ENCODE measurements at regions not wholly inside any gene's neighbourhood (a gene's known extent, or its start where the extent isn't known, plus 50 kb on each side); places are given as distances from the start of the nearest gene placed in this dataset.

DNA sequence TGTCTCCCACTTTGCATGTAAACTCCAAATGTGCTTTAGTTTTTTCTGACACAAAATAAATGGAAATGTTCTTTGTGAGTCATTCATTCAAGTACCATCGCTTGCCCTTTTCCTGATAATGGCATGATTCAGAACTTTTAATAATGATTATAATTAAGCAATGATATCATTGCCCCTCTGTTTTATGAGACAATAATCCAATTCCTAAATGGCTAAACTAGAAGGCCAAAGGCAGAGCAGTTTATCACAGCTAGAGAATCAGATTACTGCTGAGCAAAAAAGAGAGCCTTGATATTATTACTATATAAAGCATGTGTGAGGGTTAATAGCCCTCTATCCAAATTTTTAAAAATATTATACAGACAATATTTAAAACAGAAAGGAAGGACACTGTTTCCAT lies 484.2 kb upstream of the PTPRD start:
- H3K36me3 ChIP-seq (ENCODE audit: low read depth) = no peaks in the 10 kb centered on the region
- TF ChIP-seq, protein P1, sequence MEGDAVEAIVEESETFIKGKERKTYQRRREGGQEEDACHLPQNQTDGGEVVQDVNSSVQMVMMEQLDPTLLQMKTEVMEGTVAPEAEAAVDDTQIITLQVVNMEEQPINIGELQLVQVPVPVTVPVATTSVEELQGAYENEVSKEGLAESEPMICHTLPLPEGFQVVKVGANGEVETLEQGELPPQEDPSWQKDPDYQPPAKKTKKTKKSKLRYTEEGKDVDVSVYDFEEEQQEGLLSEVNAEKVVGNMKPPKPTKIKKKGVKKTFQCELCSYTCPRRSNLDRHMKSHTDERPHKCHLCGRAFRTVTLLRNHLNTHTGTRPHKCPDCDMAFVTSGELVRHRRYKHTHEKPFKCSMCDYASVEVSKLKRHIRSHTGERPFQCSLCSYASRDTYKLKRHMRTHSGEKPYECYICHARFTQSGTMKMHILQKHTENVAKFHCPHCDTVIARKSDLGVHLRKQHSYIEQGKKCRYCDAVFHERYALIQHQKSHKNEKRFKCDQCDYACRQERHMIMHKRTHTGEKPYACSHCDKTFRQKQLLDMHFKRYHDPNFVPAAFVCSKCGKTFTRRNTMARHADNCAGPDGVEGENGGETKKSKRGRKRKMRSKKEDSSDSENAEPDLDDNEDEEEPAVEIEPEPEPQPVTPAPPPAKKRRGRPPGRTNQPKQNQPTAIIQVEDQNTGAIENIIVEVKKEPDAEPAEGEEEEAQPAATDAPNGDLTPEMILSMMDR (IDR thresholded peaks at IDR 0.05; ENCODE audit: poor library complexity, severe bottlenecking) = no peak
- ATAC-seq (ENCODE audit: low read depth) (no peak), DNase-seq (ENCODE audit: low spot score) (no peak)
- H3K4me3 ChIP-seq (ENCODE audit: severe bottlenecking) = no peak overlapping the region
- H3K9me3 ChIP-seq (ENCODE audit: severe bottlenecking) = no peaks in the 10 kb centered on the region
- H3K27ac ChIP-seq (ENCODE audit: poor library complexity, severe bottlenecking) = no peak overlapping the region
- H3K27me3 ChIP-seq (ENCODE audit: insufficient read depth, poor library complexity, severe bottlenecking) = peaks cover 15% of the 10 kb centered on the region
- no peaks in the 10 kb centered on the region for H3K4me1 ChIP-seq (ENCODE audit: insufficient read depth, poor library complexity, severe bottlenecking)

DNA sequence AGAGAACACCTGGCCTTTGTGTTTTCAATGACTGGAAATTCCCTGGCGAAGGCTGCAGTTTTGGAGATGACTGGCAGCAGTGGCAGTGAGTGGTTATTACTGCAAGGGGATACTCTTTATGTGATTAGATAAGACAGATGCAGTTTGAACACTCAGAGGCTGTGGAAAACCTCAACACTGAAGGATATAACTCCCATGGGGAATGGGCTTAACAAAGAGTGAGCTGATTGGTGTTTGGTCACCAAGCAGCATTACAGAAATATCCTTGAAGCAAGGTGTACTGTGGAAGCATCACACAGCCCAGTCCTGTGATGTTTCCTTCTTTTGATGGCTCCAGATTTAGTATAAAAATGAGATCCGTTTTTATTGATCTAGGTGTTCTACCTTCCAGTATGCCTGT lies 490.7 kb upstream of the PTPRD start:
- TF ChIP-seq, protein P1 (IDR thresholded peaks at IDR 0.05; ENCODE audit: poor library complexity, severe bottlenecking) = no peak
- Histone ChIP-seq H3K9me3 (ENCODE audit: severe bottlenecking) (no peaks in the 10 kb centered on the region), H3K36me3 (ENCODE audit: low read depth) (no peaks in the 10 kb centered on the region), H3K27ac (ENCODE audit: poor library complexity, severe bottlenecking) (no peak overlapping the region), H3K4me3 (ENCODE audit: severe bottlenecking) (no peak overlapping the region), H3K27me3 (ENCODE audit: insufficient read depth, poor library complexity, severe bottlenecking) (peaks cover 4% of the 10 kb centered on the region), H3K4me1 (ENCODE audit: insufficient read depth, poor library complexity, severe bottlenecking) (no peaks in the 10 kb centered on the region)
- no peak for DNase-seq (ENCODE audit: low spot score)
- ATAC-seq (ENCODE audit: low read depth) = no peak

DNA sequence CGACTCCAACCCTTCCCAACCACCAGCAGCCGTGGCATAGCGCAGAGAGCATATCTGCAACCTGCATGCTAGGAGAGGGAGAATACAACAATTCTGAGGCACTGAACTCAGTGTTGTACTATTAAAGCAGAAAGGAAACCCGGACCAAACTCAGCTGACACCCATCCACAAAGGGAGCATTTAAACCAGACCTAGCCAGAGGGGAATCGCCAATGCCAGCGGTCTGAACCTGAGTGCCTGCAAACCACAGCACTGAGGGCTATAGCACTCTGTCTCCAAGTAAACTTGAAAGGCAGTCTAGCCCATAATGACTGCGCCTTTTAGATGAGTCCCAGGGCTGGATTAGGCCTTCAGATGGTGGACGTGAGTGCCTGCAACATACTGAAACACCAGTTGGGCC lies 494.4 kb upstream of the PTPRD start:
- H3K4me3 ChIP-seq (ENCODE audit: severe bottlenecking) = no peak overlapping the region
- H3K4me1 ChIP-seq (ENCODE audit: insufficient read depth, poor library complexity, severe bottlenecking) = no peaks in the 10 kb centered on the region
- TF ChIP-seq, protein P1 (IDR thresholded peaks at IDR 0.05; ENCODE audit: poor library complexity, severe bottlenecking) = no peak
- H3K27me3 ChIP-seq (ENCODE audit: insufficient read depth, poor library complexity, severe bottlenecking) = peaks cover 4% of the 10 kb centered on the region
- ATAC-seq (ENCODE audit: low read depth) (no peak), DNase-seq (ENCODE audit: low spot score) (no peak)
- H3K27ac ChIP-seq (ENCODE audit: poor library complexity, severe bottlenecking) = no peak overlapping the region
- peaks cover 4% of the 10 kb centered on the region for H3K9me3 ChIP-seq (ENCODE audit: severe bottlenecking)
- no peaks in the 10 kb centered on the region for H3K36me3 ChIP-seq (ENCODE audit: low read depth)

DNA sequence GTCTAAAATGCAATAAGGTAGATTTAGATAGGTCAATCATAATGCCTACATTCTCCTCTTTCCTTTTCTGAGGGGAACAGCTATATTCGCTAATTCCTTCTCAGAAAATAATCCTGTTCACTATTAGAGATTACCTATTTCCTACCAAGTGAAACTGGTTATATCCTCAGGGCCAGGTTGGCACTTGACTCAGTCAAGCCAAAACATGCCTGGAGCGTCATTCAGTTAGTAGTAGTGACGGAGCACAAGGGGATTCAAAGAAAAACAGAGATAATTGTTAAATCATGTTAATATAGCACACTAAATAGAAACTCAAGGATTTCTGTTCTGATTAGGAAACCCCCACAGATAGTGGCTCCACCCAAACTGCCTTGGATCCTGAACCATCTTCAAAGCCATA lies 515.4 kb upstream of the PTPRD start:
- ATAC-seq (ENCODE audit: low read depth) (0 out of 3 replicates have a peak, but pooled peaks have one; percentile 38), DNase-seq (ENCODE audit: low spot score) (no peak)
- H3K27me3 ChIP-seq (ENCODE audit: insufficient read depth, poor library complexity, severe bottlenecking) = no peaks in the 10 kb centered on the region
- H3K36me3 ChIP-seq (ENCODE audit: low read depth) = no peaks in the 10 kb centered on the region
- no peaks in the 10 kb centered on the region for H3K4me1 ChIP-seq (ENCODE audit: insufficient read depth, poor library complexity, severe bottlenecking)
- H3K4me3 ChIP-seq (ENCODE audit: severe bottlenecking) = no peak overlapping the region
- TF ChIP-seq, protein P1 (IDR thresholded peaks at IDR 0.05; ENCODE audit: poor library complexity, severe bottlenecking) = no peak
- H3K9me3 ChIP-seq (ENCODE audit: severe bottlenecking) = no peaks in the 10 kb centered on the region
- no peak overlapping the region for H3K27ac ChIP-seq (ENCODE audit: poor library complexity, severe bottlenecking)

DNA sequence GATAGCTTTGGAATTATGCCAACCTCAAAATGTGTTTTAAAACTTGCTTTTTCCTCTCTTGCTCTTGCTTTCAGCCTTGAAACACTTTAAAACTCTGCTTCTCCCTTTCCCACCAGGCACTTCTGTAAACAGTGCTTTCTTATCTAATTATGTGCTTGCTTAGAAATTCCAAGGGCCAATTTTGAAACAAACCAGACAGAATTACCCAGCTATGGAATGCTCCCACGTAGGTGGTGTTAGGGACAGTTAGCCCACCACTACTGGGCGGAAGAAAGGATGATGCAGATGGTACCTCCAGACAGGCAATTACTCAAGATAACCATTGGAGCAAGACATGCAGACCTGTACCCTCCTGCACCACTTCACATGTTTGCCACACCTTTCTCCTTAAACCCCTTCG lies 523.0 kb upstream of the PTPRD start:
- no peak for DNase-seq (ENCODE audit: low spot score)
- no peak overlapping the region for H3K4me3 ChIP-seq (ENCODE audit: severe bottlenecking)

More for the DNA sequence above, 523.0 kb upstream of the PTPRD start:
- no peaks in the 10 kb centered on the region for H3K4me1 ChIP-seq (ENCODE audit: insufficient read depth, poor library complexity, severe bottlenecking)
- H3K9me3 ChIP-seq (ENCODE audit: severe bottlenecking) = no peaks in the 10 kb centered on the region
- TF ChIP-seq, protein P1 (IDR thresholded peaks at IDR 0.05; ENCODE audit: poor library complexity, severe bottlenecking) = no peak
- ATAC-seq (ENCODE audit: low read depth) = no peak
- H3K27me3 ChIP-seq (ENCODE audit: insufficient read depth, poor library complexity, severe bottlenecking) = peaks cover 4% of the 10 kb centered on the region
- no peak overlapping the region for H3K27ac ChIP-seq (ENCODE audit: poor library complexity, severe bottlenecking)
- no peaks in the 10 kb centered on the region for H3K36me3 ChIP-seq (ENCODE audit: low read depth)

Data from RWPE2 (cell line).